ENCODE measurements at regions not wholly inside any gene's neighbourhood (a gene's known extent, or its start where the extent isn't known, plus 50 kb on each side); places are given as distances from the start of the nearest gene placed in this dataset.

DNA sequence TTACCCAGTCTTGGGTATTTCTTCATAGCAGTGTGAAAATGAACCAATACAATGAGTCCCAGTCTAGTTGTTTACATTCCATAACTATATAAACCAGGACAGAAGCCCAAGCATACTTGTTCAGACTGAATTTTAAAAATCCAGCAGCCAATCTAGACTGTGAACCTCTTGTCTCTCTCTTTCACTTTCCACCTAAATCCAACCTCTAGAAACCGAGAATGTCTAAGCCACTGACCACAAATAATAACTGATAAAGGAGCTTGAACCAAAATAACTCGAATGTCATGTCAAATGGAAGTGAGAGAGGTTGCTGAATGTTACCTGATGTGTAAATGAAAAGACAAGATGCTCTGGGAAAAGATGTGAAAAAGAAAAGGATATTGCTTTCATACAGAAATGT lies 544.7 kb downstream of the NLGN4X start:
- Histone ChIP-seq H3K4me3 (ENCODE audit: low read length) (no peak overlapping the region), H3K4me2 (ENCODE audit: low read length) (no peak overlapping the region), H3K27me3 (ENCODE audit: low read length) (no peaks in the 10 kb centered on the region), H3K36me3 (ENCODE audit: low read depth, low read length) (no peaks in the 10 kb centered on the region), H3K9me2 (replicated peaks; ENCODE audit: low read length) (no peaks in the 10 kb centered on the region), H3K9me3 (ENCODE audit: low read length) (no peaks in the 10 kb centered on the region), H3K27ac (ENCODE audit: low read length) (no peak overlapping the region), H3K4me1 (ENCODE audit: insufficient read depth, low read length) (no peaks in the 10 kb centered on the region), H3F3A (ENCODE audit: low read length, unreplicated experiment) (no peaks in the 10 kb centered on the region), H3K9ac (ENCODE audit: low read length) (no peak overlapping the region), H3K79me2 (ENCODE audit: low read length) (no peaks in the 10 kb centered on the region), H4K20me1 (ENCODE audit: low read length) (no peaks in the 10 kb centered on the region), H2AFZ (ENCODE audit: low read length) (no peak overlapping the region)
- POLR2A ChIA-PET (ENCODE audit: unreplicated experiment) = no interaction called here
- DNase-seq (no peak), ATAC-seq (no peak)
- BruUV-seq (replicated peaks) = no TSS peak
- intact Hi-C loops (cut with micrococcal nuclease) = no loop called here
- TF ChIP-seq, protein P1, sequence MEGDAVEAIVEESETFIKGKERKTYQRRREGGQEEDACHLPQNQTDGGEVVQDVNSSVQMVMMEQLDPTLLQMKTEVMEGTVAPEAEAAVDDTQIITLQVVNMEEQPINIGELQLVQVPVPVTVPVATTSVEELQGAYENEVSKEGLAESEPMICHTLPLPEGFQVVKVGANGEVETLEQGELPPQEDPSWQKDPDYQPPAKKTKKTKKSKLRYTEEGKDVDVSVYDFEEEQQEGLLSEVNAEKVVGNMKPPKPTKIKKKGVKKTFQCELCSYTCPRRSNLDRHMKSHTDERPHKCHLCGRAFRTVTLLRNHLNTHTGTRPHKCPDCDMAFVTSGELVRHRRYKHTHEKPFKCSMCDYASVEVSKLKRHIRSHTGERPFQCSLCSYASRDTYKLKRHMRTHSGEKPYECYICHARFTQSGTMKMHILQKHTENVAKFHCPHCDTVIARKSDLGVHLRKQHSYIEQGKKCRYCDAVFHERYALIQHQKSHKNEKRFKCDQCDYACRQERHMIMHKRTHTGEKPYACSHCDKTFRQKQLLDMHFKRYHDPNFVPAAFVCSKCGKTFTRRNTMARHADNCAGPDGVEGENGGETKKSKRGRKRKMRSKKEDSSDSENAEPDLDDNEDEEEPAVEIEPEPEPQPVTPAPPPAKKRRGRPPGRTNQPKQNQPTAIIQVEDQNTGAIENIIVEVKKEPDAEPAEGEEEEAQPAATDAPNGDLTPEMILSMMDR (conservative IDR thresholded peaks at IDR 0.05; ENCODE audit: low read depth, low read length) = no peak
- TF ChIP-seq EZH2phosphoT487 (IDR thresholded peaks at IDR 0.05; ENCODE audit: borderline replicate concordance, low read length) (no peak), EZH2 (IDR thresholded peaks at IDR 0.05; ENCODE audit: low read length, unreplicated experiment) (no peak)
- CTCF ChIA-PET = no interaction called here

DNA sequence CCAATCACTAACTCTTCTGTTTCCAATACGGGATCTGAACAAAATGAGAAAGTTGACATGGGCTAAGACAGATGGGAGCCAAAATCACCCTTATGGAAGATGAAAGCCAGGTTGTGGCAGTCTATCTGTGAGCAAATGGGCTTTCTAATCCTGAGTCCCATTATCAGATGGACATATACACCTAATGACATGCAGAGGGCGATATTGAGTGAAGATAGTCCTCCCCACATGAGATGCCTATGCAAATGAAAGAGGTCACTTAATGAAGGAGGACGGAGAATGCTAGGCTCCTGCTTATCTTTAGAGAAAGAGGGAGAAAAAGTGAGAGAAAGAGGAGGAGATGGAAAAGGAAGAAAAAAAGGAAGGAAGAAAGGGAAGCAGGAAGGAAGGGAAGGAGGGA lies 547.5 kb downstream of the NLGN4X start:
- ChIA-PET POLR2A (ENCODE audit: unreplicated experiment) (no interaction called here), CTCF (no interaction called here)
- H4K20me1 ChIP-seq (ENCODE audit: low read length) = no peaks in the 10 kb centered on the region
- no peaks in the 10 kb centered on the region for H3K4me1 ChIP-seq (ENCODE audit: insufficient read depth, low read length)
- H3K4me3 ChIP-seq (ENCODE audit: low read length) = no peak overlapping the region
- H3K4me2 ChIP-seq (ENCODE audit: low read length) = no peak overlapping the region
- no peaks in the 10 kb centered on the region for H3K36me3 ChIP-seq (ENCODE audit: low read depth, low read length)
- H3K27ac ChIP-seq (ENCODE audit: low read length) = no peak overlapping the region
- no peaks in the 10 kb centered on the region for H3K79me2 ChIP-seq (ENCODE audit: low read length)
- no peaks in the 10 kb centered on the region for H3K27me3 ChIP-seq (ENCODE audit: low read length)
- DNase-seq = peak; percentile 9
- H3K9me3 ChIP-seq (ENCODE audit: low read length) = no peaks in the 10 kb centered on the region
- no peak overlapping the region for H2AFZ ChIP-seq (ENCODE audit: low read length)
- no TSS peak for BruUV-seq (replicated peaks)
- no peaks in the 10 kb centered on the region for H3F3A ChIP-seq (ENCODE audit: low read length, unreplicated experiment)
- ATAC-seq = no peak
- H3K9me2 ChIP-seq (replicated peaks; ENCODE audit: low read length) = no peaks in the 10 kb centered on the region
- TF ChIP-seq EZH2 (IDR thresholded peaks at IDR 0.05; ENCODE audit: low read length, unreplicated experiment) (no peak), EZH2phosphoT487 (IDR thresholded peaks at IDR 0.05; ENCODE audit: borderline replicate concordance, low read length) (no peak)
- TF ChIP-seq, protein P1 (conservative IDR thresholded peaks at IDR 0.05; ENCODE audit: low read depth, low read length) = no peak; the same call in 1 of the 2 replicates
- intact Hi-C loops (cut with micrococcal nuclease) = no loop called here
- no peak overlapping the region for H3K9ac ChIP-seq (ENCODE audit: low read length)

DNA sequence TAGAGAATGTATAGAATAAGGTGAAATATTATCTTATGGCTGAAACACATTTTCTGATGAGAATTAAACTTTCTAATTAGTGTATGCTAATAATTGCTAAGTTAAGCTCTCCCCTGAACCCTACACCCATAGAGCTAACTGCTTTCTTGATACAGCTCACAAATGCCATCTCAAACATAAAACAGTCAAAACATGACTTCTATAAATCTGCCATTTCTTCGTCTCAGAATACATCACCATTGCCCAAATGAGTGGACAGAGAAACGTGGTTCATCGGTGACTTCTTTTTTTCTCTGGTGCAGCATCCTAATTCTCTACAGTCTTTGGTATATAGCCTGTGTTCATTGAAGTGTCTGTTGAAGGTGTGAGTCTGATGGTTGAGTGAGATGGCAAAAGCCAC lies 554.6 kb downstream of the NLGN4X start:
- no peaks in the 10 kb centered on the region for H3K79me2 ChIP-seq (ENCODE audit: low read length)
- no peak overlapping the region for H3K27ac ChIP-seq (ENCODE audit: low read length)
- no TSS peak for BruUV-seq (replicated peaks)
- TF ChIP-seq EZH2phosphoT487 (IDR thresholded peaks at IDR 0.05; ENCODE audit: borderline replicate concordance, low read length) (no peak), EZH2 (IDR thresholded peaks at IDR 0.05; ENCODE audit: low read length, unreplicated experiment) (no peak)
- TF ChIP-seq, protein P1 (conservative IDR thresholded peaks at IDR 0.05; ENCODE audit: low read depth, low read length) = no peak
- POLR2A ChIA-PET (ENCODE audit: unreplicated experiment) = no interaction called here
- H2AFZ ChIP-seq (ENCODE audit: low read length) = no peak overlapping the region
- no peaks in the 10 kb centered on the region for H3K9me2 ChIP-seq (replicated peaks; ENCODE audit: low read length)
- no peaks in the 10 kb centered on the region for H3F3A ChIP-seq (ENCODE audit: low read length, unreplicated experiment)
- intact Hi-C loops (cut with micrococcal nuclease) = no loop called here
- no peak for ATAC-seq
- H4K20me1 ChIP-seq (ENCODE audit: low read length) = no peaks in the 10 kb centered on the region
- H3K36me3 ChIP-seq (ENCODE audit: low read depth, low read length) = no peaks in the 10 kb centered on the region
- H3K9me3 ChIP-seq (ENCODE audit: low read length) = no peaks in the 10 kb centered on the region
- H3K27me3 ChIP-seq (ENCODE audit: low read length) = no peaks in the 10 kb centered on the region
- H3K4me1 ChIP-seq (ENCODE audit: insufficient read depth, low read length) = no peaks in the 10 kb centered on the region
- H3K9ac ChIP-seq (ENCODE audit: low read length) = no peak overlapping the region
- CTCF ChIA-PET = no interaction called here
- DNase-seq = no peak
- no peak overlapping the region for H3K4me2 ChIP-seq (ENCODE audit: low read length)
- H3K4me3 ChIP-seq (ENCODE audit: low read length) = no peak overlapping the region
